Keratinocyte (primary cell): ENCODE measurements at regions not wholly inside any gene's neighbourhood (a gene's known extent, or its start where the extent isn't known, plus 50 kb on each side); places are given as distances from the start of the nearest gene placed in this dataset.

ENCODE experiments used
- DNase-seq: peaks from one replicate; pipeline ENCODE4 v3.0.0-alpha.2; 2011; ENCODE audit warnings: low read depth, missing footprints, low spot score
- FAIRE-seq: peaks from 2 replicates; lab custom pipeline; 2011; peaks lifted over from hg19 to GRCh38; lab: Jason Lieb, UNC
- H2AFZ ChIP-seq: 2 replicates; pipeline ENCODE4 v1.6.0; 2012; ENCODE audit warnings: low read length, control low read depth, inconsistent platforms; ENCODE audit not compliant: control insufficient read depth
- H3K27ac ChIP-seq: 2 replicates; pipeline ENCODE4 v1.5.1; 2011; ENCODE audit warnings: low read length; ENCODE audit not compliant: control insufficient read depth, insufficient read depth
- H3K27me3 ChIP-seq: 3 replicates; pipeline ENCODE4 v1.6.0; 2011; ENCODE audit warnings: low read length; ENCODE audit not compliant: control insufficient read depth, insufficient read depth; ENCODE audit errors: extremely low read depth
- H3K36me3 ChIP-seq, 2 experiments: 2 replicates in 1 of 2; 3 replicates in 1 of 2; pipeline ENCODE4 v1.5.1; 2011; ENCODE audit warnings: low read length in 2 of 2, mild to moderate bottlenecking in 1 of 2; ENCODE audit not compliant: control insufficient read depth in 2 of 2, insufficient read depth in 2 of 2; ENCODE audit errors: extremely low read depth in 1 of 2
- H3K4me1 ChIP-seq: 3 replicates; pipeline ENCODE4 v1.5.1; 2011; ENCODE audit warnings: low read length; ENCODE audit not compliant: control insufficient read depth, insufficient read depth; ENCODE audit errors: extremely low read depth
- H3K4me2 ChIP-seq: 3 replicates; pipeline ENCODE4 v1.6.0; 2011; ENCODE audit warnings: low read depth, low read length; ENCODE audit not compliant: control insufficient read depth, insufficient read depth; ENCODE audit errors: extremely low read depth
- H3K4me3 ChIP-seq, 3 experiments: fragments of 200-600 bp in 1 of 3; sonication (generic) in 1 of 3; 2 replicates in 2 of 3; 3 replicates in 1 of 3; pipeline ENCODE4 v1.5.1; 2011 to 2016; ENCODE audit warnings: low read length in 3 of 3, mild to moderate bottlenecking in 3 of 3, control low read depth in 2 of 3, inconsistent platforms in 1 of 3, low read depth in 1 of 3, mixed read lengths in 1 of 3, mixed run types in 1 of 3, moderate library complexity in 1 of 3; ENCODE audit not compliant: control insufficient read depth in 2 of 3, insufficient read depth in 2 of 3; ENCODE audit errors: extremely low read depth in 1 of 3
- H3K79me2 ChIP-seq: 2 replicates; pipeline ENCODE4 v1.6.0; 2012; ENCODE audit warnings: low read length; ENCODE audit not compliant: control insufficient read depth, insufficient read depth
- H3K9ac ChIP-seq: 3 replicates; pipeline ENCODE4 v1.6.0; 2011; ENCODE audit warnings: low read length; ENCODE audit not compliant: control insufficient read depth, insufficient read depth; ENCODE audit errors: extremely low read depth
- H3K9me1 ChIP-seq: 3 replicates; pipeline ENCODE4 v1.6.0; 2011; ENCODE audit warnings: low read length; ENCODE audit not compliant: control insufficient read depth, insufficient read depth; ENCODE audit errors: extremely low read depth
- H3K9me3 ChIP-seq: 2 replicates; pipeline ENCODE4 v1.5.1; 2012; ENCODE audit warnings: low read depth, low read length; ENCODE audit not compliant: control insufficient read depth
- H4K20me1 ChIP-seq: 3 replicates; pipeline ENCODE4 v1.6.0; 2011; ENCODE audit warnings: low read length; ENCODE audit not compliant: control insufficient read depth, insufficient read depth; ENCODE audit errors: extremely low read depth
- CTCF ChIP-seq, 3 experiments: IDR thresholded peaks in 1 of 3; conservative IDR thresholded peaks in 1 of 3; optimal IDR thresholded peaks in 1 of 3; 2 replicates in 2 of 3; 3 replicates in 1 of 3; pipeline versions ENCODE3 to v1.5.1; 2011; ENCODE audit warnings: low read length in 3 of 3, mild to moderate bottlenecking in 3 of 3, moderate library complexity in 2 of 3, control low read depth in 1 of 3, inconsistent platforms in 1 of 3; ENCODE audit not compliant: insufficient read depth in 2 of 3; ENCODE audit errors: extremely low read depth in 1 of 3
- EZH2 ChIP-seq: IDR thresholded peaks from one replicate; pipeline ENCODE4 v1.6.1; 2012; ENCODE audit warnings: inconsistent platforms, mild to moderate bottlenecking, low read length, moderate library complexity
- dilution Hi-C: fragments of 300-500 bp; cut with MboI; formaldehyde crosslinking; loops from one replicate; pipeline ENCODE4 v1.7.0; 2020; ENCODE audit warnings: low sequenced_read_pairs; ENCODE audit not compliant: extremely low pct_ligation_motif_present

- Histone ChIP-seq H3K9ac (no peak overlapping the region), H3K9me1 (no peaks in the 10 kb centered on the region), H3K4me1 (peaks cover 7% of the 10 kb centered on the region), H3K36me3 (no peaks in the 10 kb centered on the region), H3K4me2 (no peak overlapping the region), H3K27ac (no peak overlapping the region), H3K27me3 (no peaks in the 10 kb centered on the region), H3K79me2 (no peaks in the 10 kb centered on the region), H3K9me3 (no peaks in the 10 kb centered on the region), H3K4me3 (no peak overlapping the region), H4K20me1 (no peaks in the 10 kb centered on the region), H2AFZ (no peak overlapping the region)
- TF ChIP-seq CTCF (optimal IDR thresholded peaks at IDR 0.05 in 1 of 3, IDR thresholded peaks at IDR 0.05 in 1 of 3, conservative IDR thresholded peaks at IDR 0.05 in 1 of 3; ENCODE audit: extremely low read depth in 1 of 3, insufficient read depth in 2 of 3, low read length in 3 of 3) (no peak), EZH2 (no peak)
- FAIRE-seq (no peak), DNase-seq (no peak)
- dilution Hi-C loops = no loop called here
These were observed 52.8 kb upstream of the LYRM9 start for GRCh38 chr17:27945953-27946352.

DNA sequence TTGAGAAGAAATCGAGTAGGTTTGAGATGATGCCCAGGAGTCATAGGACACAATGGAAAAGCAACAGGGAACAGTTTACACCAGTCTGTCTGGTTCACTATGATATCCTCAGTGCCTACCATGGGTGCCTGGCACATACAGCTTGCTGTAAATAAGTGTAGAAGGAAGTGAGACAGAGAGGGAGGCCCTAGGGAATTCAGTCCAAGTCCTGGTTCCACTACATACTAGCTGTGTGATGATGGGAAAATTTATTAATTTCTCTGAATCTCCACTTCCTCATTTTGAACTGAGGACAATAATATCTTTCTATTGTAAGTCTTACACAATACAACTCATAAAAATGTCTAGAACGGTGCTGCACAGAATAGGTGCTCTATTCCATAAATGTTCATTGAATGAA is 53.3 kb upstream of the LYRM9 start:
- dilution Hi-C loops = no loop called here
- no peaks in the 10 kb centered on the region for H3K79me2 ChIP-seq
- DNase-seq (no peak), FAIRE-seq (no peak)
- H2AFZ ChIP-seq = no peak overlapping the region
- H3K9me3 ChIP-seq = no peaks in the 10 kb centered on the region
- H4K20me1 ChIP-seq = no peaks in the 10 kb centered on the region
- no peak overlapping the region for H3K4me2 ChIP-seq
- no peak overlapping the region for H3K27ac ChIP-seq
- no peaks in the 10 kb centered on the region for H3K27me3 ChIP-seq
- no peak for TF ChIP-seq CTCF (optimal IDR thresholded peaks at IDR 0.05 in 1 of 3, IDR thresholded peaks at IDR 0.05 in 1 of 3, conservative IDR thresholded peaks at IDR 0.05 in 1 of 3; ENCODE audit: extremely low read depth in 1 of 3, insufficient read depth in 2 of 3, low read length in 3 of 3)
- H3K4me1 ChIP-seq = peaks cover 7% of the 10 kb centered on the region
- H3K4me3 ChIP-seq = no peak overlapping the region
- H3K9ac ChIP-seq = no peak overlapping the region
- no peaks in the 10 kb centered on the region for H3K36me3 ChIP-seq
- no peaks in the 10 kb centered on the region for H3K9me1 ChIP-seq
